Smooth muscle cell (in vitro differentiated cells): ENCODE measurements at regions not wholly inside any gene's neighbourhood (a gene's known extent, or its start where the extent isn't known, plus 50 kb on each side); places are given as distances from the start of the nearest gene placed in this dataset.

Experiments
- DNase-seq: peaks from one replicate; lab custom pipeline; 2025; ENCODE audit not compliant: unreplicated experiment; lab: John Stamatoyannopoulos, UW
- H2AFZ ChIP-seq: fragments of 200-600 bp; sonication (generic); 2 replicates; pipeline ENCODE4 v1.6.0; 2016; ENCODE audit warnings: antibody characterized with exemption, low read depth, mild to moderate bottlenecking
- H3F3A ChIP-seq: fragments of 200-600 bp; sonication (generic); 2 replicates; pipeline ENCODE4 v1.6.0; 2017; ENCODE audit warnings: antibody characterized with exemption, low read depth
- H3K27ac ChIP-seq: fragments of 200-600 bp; sonication (generic); 2 replicates; pipeline ENCODE4 v1.5.1; 2016; ENCODE audit warnings: low read depth, mild to moderate bottlenecking
- H3K27me3 ChIP-seq: fragments of 200-600 bp; sonication (generic); 2 replicates; pipeline ENCODE4 v1.6.1; 2016; ENCODE audit warnings: low read depth, mild to moderate bottlenecking
- H3K36me3 ChIP-seq: fragments of 200-600 bp; sonication (generic); 2 replicates; pipeline ENCODE4 v1.5.1; 2016; ENCODE audit warnings: low read depth
- H3K4me1 ChIP-seq: fragments of 200-600 bp; sonication (generic); 2 replicates; pipeline ENCODE4 v1.5.1; 2016; ENCODE audit warnings: low read depth
- H3K4me2 ChIP-seq: fragments of 200-600 bp; sonication (generic); 2 replicates; pipeline ENCODE4 v1.6.0; 2016; ENCODE audit warnings: mild to moderate bottlenecking
- H3K4me3 ChIP-seq: fragments of 200-600 bp; sonication (generic); 2 replicates; pipeline ENCODE4 v1.5.1; 2016; ENCODE audit warnings: mild to moderate bottlenecking
- H3K79me2 ChIP-seq: fragments of 200-600 bp; sonication (generic); 2 replicates; pipeline ENCODE4 v1.6.0; 2016; ENCODE audit warnings: low read depth, mild to moderate bottlenecking
- H3K9ac ChIP-seq: fragments of 200-600 bp; sonication (generic); 2 replicates; pipeline ENCODE4 v1.6.0; 2016; ENCODE audit warnings: low read depth
- H3K9me3 ChIP-seq: fragments of 200-600 bp; sonication (generic); replicated peaks from 2 replicates; pipeline ENCODE4 v1.5.1; 2016; ENCODE audit warnings: low read depth
- H4K20me1 ChIP-seq: fragments of 200-600 bp; sonication (generic); 2 replicates; pipeline ENCODE4 v1.6.0; 2016; ENCODE audit warnings: low read depth
- WGBS: methylation state at CpG from one replicate; pipeline ENCODE4 v1.1.7; 2016; ENCODE audit warnings: low lambda C conversion rate; 5-methylcytosine and 5-hydroxymethylcytosine counted together
- TF ChIP-seq, protein P1 (sequence below): fragments of 200-600 bp; sonication (generic); IDR thresholded peaks from 2 replicates; pipeline ENCODE4 v1.5.1; 2017; ENCODE audit warnings: borderline replicate concordance, mild to moderate bottlenecking, antibody characterized with exemption; ENCODE audit not compliant: insufficient read depth, poor library complexity, severe bottlenecking

DNA sequence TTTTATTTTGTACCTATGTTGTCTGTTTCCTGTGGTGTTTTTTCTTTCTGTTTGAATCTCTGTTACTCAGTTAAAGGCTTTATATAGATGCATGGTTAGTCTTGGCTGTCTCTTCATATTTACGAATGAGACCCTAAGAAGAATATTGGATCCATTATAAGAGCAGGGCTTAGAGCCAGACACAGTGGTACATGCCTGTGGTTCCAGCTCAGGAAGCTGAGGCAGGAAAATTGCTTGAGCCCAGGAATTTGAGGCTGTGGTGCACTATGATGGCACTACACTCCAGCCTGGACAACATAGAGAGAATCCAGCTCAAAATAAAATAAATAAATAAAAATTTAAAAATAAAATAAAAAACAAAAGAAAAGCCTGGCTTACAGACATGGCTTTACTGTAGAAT lies 211.1 kb downstream of the SOD2 start:
- no peak overlapping the region for H3K9ac ChIP-seq
- H3K79me2 ChIP-seq = no peaks in the 10 kb centered on the region
- no peaks in the 10 kb centered on the region for H3K4me1 ChIP-seq
- H2AFZ ChIP-seq = no peak overlapping the region
- no peak for DNase-seq
- WGBS = 49% methylated on average over 1 of the region's 1 CpG
- no peak overlapping the region for H3K27ac ChIP-seq
- H4K20me1 ChIP-seq = no peaks in the 10 kb centered on the region
- H3K9me3 ChIP-seq = no peaks in the 10 kb centered on the region
- H3F3A ChIP-seq = no peaks in the 10 kb centered on the region
- no peak overlapping the region for H3K4me3 ChIP-seq
- H3K27me3 ChIP-seq = no peaks in the 10 kb centered on the region
- no peaks in the 10 kb centered on the region for H3K36me3 ChIP-seq
- TF ChIP-seq, protein P1, sequence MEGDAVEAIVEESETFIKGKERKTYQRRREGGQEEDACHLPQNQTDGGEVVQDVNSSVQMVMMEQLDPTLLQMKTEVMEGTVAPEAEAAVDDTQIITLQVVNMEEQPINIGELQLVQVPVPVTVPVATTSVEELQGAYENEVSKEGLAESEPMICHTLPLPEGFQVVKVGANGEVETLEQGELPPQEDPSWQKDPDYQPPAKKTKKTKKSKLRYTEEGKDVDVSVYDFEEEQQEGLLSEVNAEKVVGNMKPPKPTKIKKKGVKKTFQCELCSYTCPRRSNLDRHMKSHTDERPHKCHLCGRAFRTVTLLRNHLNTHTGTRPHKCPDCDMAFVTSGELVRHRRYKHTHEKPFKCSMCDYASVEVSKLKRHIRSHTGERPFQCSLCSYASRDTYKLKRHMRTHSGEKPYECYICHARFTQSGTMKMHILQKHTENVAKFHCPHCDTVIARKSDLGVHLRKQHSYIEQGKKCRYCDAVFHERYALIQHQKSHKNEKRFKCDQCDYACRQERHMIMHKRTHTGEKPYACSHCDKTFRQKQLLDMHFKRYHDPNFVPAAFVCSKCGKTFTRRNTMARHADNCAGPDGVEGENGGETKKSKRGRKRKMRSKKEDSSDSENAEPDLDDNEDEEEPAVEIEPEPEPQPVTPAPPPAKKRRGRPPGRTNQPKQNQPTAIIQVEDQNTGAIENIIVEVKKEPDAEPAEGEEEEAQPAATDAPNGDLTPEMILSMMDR = no peak
- H3K4me2 ChIP-seq = no peak overlapping the region

GRCh38 chr6:159480471-159480870 lies 212.6 kb downstream of the SOD2 start:
- TF ChIP-seq, protein P1 = no peak

DNA sequence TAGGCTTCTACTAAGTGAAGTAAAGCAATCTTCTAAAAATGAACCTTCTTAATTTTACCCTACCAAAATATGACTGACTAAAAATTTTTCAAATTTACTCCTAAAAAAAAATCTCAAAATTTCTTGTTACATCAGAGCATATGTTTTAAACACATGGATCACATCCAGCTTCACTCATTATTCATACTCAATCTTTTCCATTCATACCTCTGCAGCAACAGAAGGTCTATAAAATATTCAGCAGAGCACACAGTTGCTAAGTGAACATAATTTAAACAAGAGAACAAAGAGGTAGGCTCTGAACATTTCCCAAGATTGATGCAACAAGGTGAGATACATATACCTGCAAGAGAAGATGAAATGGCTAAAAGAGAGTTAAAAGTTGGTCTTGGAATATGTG lies 213.9 kb downstream of the SOD2 start:
- TF ChIP-seq, protein P1 = no peak
- no peak overlapping the region for H3K4me3 ChIP-seq

More at GRCh38 chr6:159480471-159480870, 212.6 kb downstream of the SOD2 start:
- no peaks in the 10 kb centered on the region for H4K20me1 ChIP-seq
- H3K79me2 ChIP-seq = no peaks in the 10 kb centered on the region
- no peak overlapping the region for H3K27ac ChIP-seq
- H3K4me3 ChIP-seq = no peak overlapping the region
- no peak overlapping the region for H3K9ac ChIP-seq
- no peak overlapping the region for H2AFZ ChIP-seq
- DNase-seq = no peak
- H3K9me3 ChIP-seq = no peaks in the 10 kb centered on the region
- no peaks in the 10 kb centered on the region for H3F3A ChIP-seq
- H3K4me1 ChIP-seq = no peaks in the 10 kb centered on the region
- H3K36me3 ChIP-seq = no peaks in the 10 kb centered on the region
- H3K4me2 ChIP-seq = no peak overlapping the region
- H3K27me3 ChIP-seq = no peaks in the 10 kb centered on the region
- WGBS = 82% methylated on average over 8 of the region's 8 CpGs

GRCh38 chr6:159473475-159474263 lies 219.4 kb downstream of the SOD2 start:
- WGBS = 88% methylated on average over 4 of the region's 4 CpGs
- no peak overlapping the region for H2AFZ ChIP-seq
- H3K79me2 ChIP-seq = no peaks in the 10 kb centered on the region
- TF ChIP-seq, protein P1 = no peak
- no peak overlapping the region for H3K4me2 ChIP-seq
- no peaks in the 10 kb centered on the region for H3K4me1 ChIP-seq
- no peak overlapping the region for H3K27ac ChIP-seq
- H3K4me3 ChIP-seq = no peak overlapping the region
- no peaks in the 10 kb centered on the region for H3F3A ChIP-seq
- H4K20me1 ChIP-seq = no peaks in the 10 kb centered on the region
- no peaks in the 10 kb centered on the region for H3K36me3 ChIP-seq
- no peak overlapping the region for H3K9ac ChIP-seq
- no peaks in the 10 kb centered on the region for H3K27me3 ChIP-seq
- no peaks in the 10 kb centered on the region for H3K9me3 ChIP-seq
- no peak for DNase-seq

More for the DNA sequence above, 213.9 kb downstream of the SOD2 start:
- H3K36me3 ChIP-seq = no peaks in the 10 kb centered on the region
- H3K79me2 ChIP-seq = no peaks in the 10 kb centered on the region
- H3K27me3 ChIP-seq = no peaks in the 10 kb centered on the region
- H3K27ac ChIP-seq = no peak overlapping the region
- H3K9me3 ChIP-seq = no peaks in the 10 kb centered on the region
- H3K4me1 ChIP-seq = no peaks in the 10 kb centered on the region
- H2AFZ ChIP-seq = no peak overlapping the region
- H3K4me2 ChIP-seq = no peak overlapping the region
- H3K9ac ChIP-seq = no peak overlapping the region
- no peak for DNase-seq
- no peaks in the 10 kb centered on the region for H3F3A ChIP-seq
- H4K20me1 ChIP-seq = no peaks in the 10 kb centered on the region
